Mesenchymal stem cell (in vitro differentiated cells and primary cell): ENCODE measurements at regions not wholly inside any gene's neighbourhood (a gene's known extent, or its start where the extent isn't known, plus 50 kb on each side); places are given as distances from the start of the nearest gene placed in this dataset.

Source experiments
- DNase-seq: peaks from one replicate; pipeline ENCODE4 v3.0.0-alpha.2; 2013
- H2AFZ ChIP-seq: one replicate; pipeline ENCODE4 v1.6.1; 2013; ENCODE audit warnings: low read depth, mild to moderate bottlenecking, control low read depth, inconsistent platforms, low read length, moderate library complexity
- H2AK5ac ChIP-seq: 2 replicates; pipeline ENCODE4 v1.6.1; 2013; ENCODE audit warnings: low read length, moderate library complexity, mild to moderate bottlenecking, inconsistent platforms; ENCODE audit not compliant: severe bottlenecking
- H2BK120ac ChIP-seq: one replicate; pipeline ENCODE4 v1.6.1; 2013; ENCODE audit warnings: low read depth, mild to moderate bottlenecking, inconsistent platforms, low read length, moderate library complexity
- H2BK12ac ChIP-seq, 2 experiments: one replicate each; pipeline ENCODE4 v1.6.1; 2013; ENCODE audit warnings: inconsistent platforms in 2 of 2, low read length in 2 of 2, mild to moderate bottlenecking in 2 of 2, moderate library complexity in 2 of 2, control low read depth in 1 of 2
- H2BK15ac ChIP-seq: one replicate; pipeline ENCODE4 v1.6.1; 2013; ENCODE audit warnings: mild to moderate bottlenecking, low read depth, inconsistent platforms; ENCODE audit not compliant: poor library complexity, severe bottlenecking
- H2BK5ac ChIP-seq: 2 replicates; pipeline ENCODE4 v1.6.1; 2013; ENCODE audit warnings: low read depth, mild to moderate bottlenecking, low read length, control low read depth, inconsistent platforms; ENCODE audit not compliant: poor library complexity, severe bottlenecking
- H3K14ac ChIP-seq, 2 experiments: one replicate each; pipeline ENCODE4 v1.6.1; 2013; ENCODE audit warnings: inconsistent platforms in 2 of 2, low read length in 2 of 2, control low read depth in 1 of 2, mild to moderate bottlenecking in 1 of 2, moderate library complexity in 1 of 2
- H3K18ac ChIP-seq, 2 experiments: one replicate each; pipeline ENCODE4 v1.6.1; 2013; ENCODE audit warnings: inconsistent platforms in 2 of 2, low read length in 2 of 2, control low read depth in 1 of 2, low read depth in 1 of 2, mild to moderate bottlenecking in 1 of 2
- H3K23ac ChIP-seq, 2 experiments: one replicate each; pipeline ENCODE4 v1.6.1; 2013; ENCODE audit warnings: inconsistent platforms in 2 of 2, low read length in 2 of 2, mild to moderate bottlenecking in 2 of 2, moderate library complexity in 2 of 2, control low read depth in 1 of 2
- H3K27ac ChIP-seq: 2 replicates; pipeline ENCODE4 v1.5.1; 2013; ENCODE audit warnings: mild to moderate bottlenecking, moderate library complexity, low read length, control low read depth, inconsistent platforms; ENCODE audit not compliant: poor library complexity, severe bottlenecking
- H3K27me3 ChIP-seq, 2 experiments: 2 replicates each; pipeline versions ENCODE4 v1.6.1 to v1.7.0; 2013; ENCODE audit warnings: low read length in 2 of 2, mild to moderate bottlenecking in 2 of 2, moderate library complexity in 2 of 2, control low read depth in 1 of 2, inconsistent platforms in 1 of 2; ENCODE audit not compliant: control insufficient read depth in 1 of 2, insufficient read depth in 1 of 2
- H3K36me3 ChIP-seq, 2 experiments: 2 replicates each; pipeline versions ENCODE4 v1.6.1 to v1.7.0; 2013; ENCODE audit warnings: low read length in 2 of 2, control low read depth in 1 of 2, inconsistent platforms in 1 of 2, low read depth in 1 of 2, mild to moderate bottlenecking in 1 of 2; ENCODE audit not compliant: insufficient read depth in 2 of 2, control insufficient read depth in 1 of 2
- H3K4ac ChIP-seq, 2 experiments: one replicate each; pipeline ENCODE4 v1.6.1; 2013; ENCODE audit warnings: inconsistent platforms in 2 of 2, low read length in 2 of 2, mild to moderate bottlenecking in 2 of 2, moderate library complexity in 2 of 2, control low read depth in 1 of 2, low read depth in 1 of 2
- H3K4me1 ChIP-seq: 2 replicates; pipeline ENCODE4 v1.6.1; 2013; ENCODE audit warnings: low read depth, low read length, control low read depth; ENCODE audit not compliant: control insufficient read depth, insufficient read depth
- H3K4me2 ChIP-seq: 2 replicates; pipeline ENCODE4 v1.6.1; 2013; ENCODE audit warnings: low read length, mild to moderate bottlenecking, inconsistent platforms; ENCODE audit not compliant: poor library complexity, severe bottlenecking
- H3K4me3 ChIP-seq, 2 experiments: 2 replicates each; pipeline versions ENCODE4 v1.5.1 to v1.7.0; 2013; ENCODE audit warnings: low read length in 2 of 2, mild to moderate bottlenecking in 2 of 2, control low read depth in 1 of 2, low read depth in 1 of 2; ENCODE audit not compliant: insufficient read depth in 1 of 2
- H3K79me1 ChIP-seq: replicated peaks from 2 replicates; pipeline ENCODE4 v1.6.1; 2013; ENCODE audit warnings: mild to moderate bottlenecking, control low read depth, low read length, inconsistent platforms; ENCODE audit not compliant: poor library complexity, severe bottlenecking
- H3K9ac ChIP-seq: 2 replicates; pipeline ENCODE4 v1.7.0; 2013; ENCODE audit warnings: mild to moderate bottlenecking, low read length, moderate library complexity
- H3K9me3 ChIP-seq: 2 replicates; pipeline ENCODE4 v1.7.0; 2013; ENCODE audit warnings: mild to moderate bottlenecking, low read length; ENCODE audit not compliant: control insufficient read depth
- H4K8ac ChIP-seq: one replicate; pipeline ENCODE4 v1.6.1; 2013; ENCODE audit warnings: inconsistent platforms, mild to moderate bottlenecking, low read length, moderate library complexity
- H4K91ac ChIP-seq: one replicate; pipeline ENCODE4 v1.6.1; 2013; ENCODE audit warnings: mild to moderate bottlenecking, low read length, inconsistent platforms
- WGBS: methylation state at CpG from one replicate; pipeline ENCODE4 v1.1.7; 2013; ENCODE audit warnings: mixed read lengths; 5-methylcytosine and 5-hydroxymethylcytosine counted together

DNA sequence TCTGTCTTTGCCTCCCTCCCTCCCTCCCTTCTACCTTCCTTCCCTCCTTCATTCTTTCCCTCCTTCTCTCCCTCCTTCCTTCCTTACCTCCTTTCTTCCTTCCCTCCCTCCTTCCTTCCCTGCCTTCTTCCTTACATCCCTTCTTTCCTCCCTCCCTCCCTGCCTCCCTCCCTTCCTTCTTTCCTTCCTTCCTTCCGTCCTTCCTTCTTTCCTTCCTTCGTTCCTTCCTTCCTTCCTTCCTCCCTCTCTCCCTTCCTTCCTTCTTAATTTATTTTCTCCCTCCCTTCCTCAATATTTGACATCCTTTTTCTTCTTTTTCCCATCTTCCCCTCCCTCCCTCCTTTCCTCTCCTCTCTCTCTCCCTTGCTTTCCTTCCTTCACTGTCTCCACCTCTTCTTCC is 301.8 kb downstream of the GATA3 start:
- Histone ChIP-seq H2BK5ac (no peak overlapping the region), H2AFZ (no peak overlapping the region), H3K4me1 (no peaks in the 10 kb centered on the region), H3K79me1 (no peaks in the 10 kb centered on the region), H3K14ac (no peak overlapping the region), H3K18ac (no peak overlapping the region), H4K8ac (no peak overlapping the region), H2AK5ac (no peak overlapping the region), H2BK15ac (no peak overlapping the region), H2BK120ac (no peak overlapping the region), H3K9me3 (no peaks in the 10 kb centered on the region), H3K4ac (no peak overlapping the region), H3K4me2 (no peak overlapping the region), H3K4me3 (no peak overlapping the region), H3K27me3 (no peaks in the 10 kb centered on the region), H3K27ac (no peak overlapping the region), H3K36me3 (no peaks in the 10 kb centered on the region), H4K91ac (no peak overlapping the region), H2BK12ac (no peak overlapping the region), H3K23ac (no peak overlapping the region), H3K9ac (no peak overlapping the region)
- WGBS: 75% methylated on average over 2 of the region's 2 CpGs
- no peak for DNase-seq

DNA sequence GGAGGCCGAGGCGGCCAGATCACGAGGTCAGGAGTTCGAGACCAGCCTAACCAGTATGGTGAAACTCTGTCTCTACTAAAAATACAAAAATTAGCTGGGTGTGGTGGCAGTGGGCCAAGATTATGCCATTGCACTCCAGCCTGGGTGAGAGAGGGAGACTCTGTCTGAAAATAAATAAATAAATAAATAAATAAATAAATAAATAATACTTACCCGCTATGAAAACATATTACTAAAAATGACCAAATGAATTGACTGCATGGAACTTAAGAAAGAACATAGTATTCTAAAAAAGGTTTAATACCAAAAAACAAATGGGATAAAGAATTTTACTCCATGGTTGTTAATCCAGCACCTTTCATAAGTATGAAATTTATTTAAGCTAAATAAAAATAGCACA is 305.0 kb downstream of the GATA3 start:
- Histone ChIP-seq H3K9me3 (no peaks in the 10 kb centered on the region), H2AK5ac (no peak overlapping the region), H3K4me3 (no peak overlapping the region), H3K36me3 (no peaks in the 10 kb centered on the region), H2BK120ac (no peak overlapping the region), H3K27me3 (no peaks in the 10 kb centered on the region), H3K9ac (no peak overlapping the region), H4K91ac (no peak overlapping the region), H3K27ac (no peak overlapping the region), H2AFZ (no peak overlapping the region), H2BK15ac (no peak overlapping the region), H2BK12ac (no peak overlapping the region), H3K4ac (no peak overlapping the region), H4K8ac (no peak overlapping the region), H3K4me1 (no peaks in the 10 kb centered on the region), H3K23ac (no peak overlapping the region), H3K18ac (no peak overlapping the region), H2BK5ac (no peak overlapping the region), H3K79me1 (no peaks in the 10 kb centered on the region), H3K14ac (no peak overlapping the region), H3K4me2 (no peak overlapping the region)
- no peak for DNase-seq
- WGBS: 88% methylated on average over 3 of the region's 5 CpGs

DNA sequence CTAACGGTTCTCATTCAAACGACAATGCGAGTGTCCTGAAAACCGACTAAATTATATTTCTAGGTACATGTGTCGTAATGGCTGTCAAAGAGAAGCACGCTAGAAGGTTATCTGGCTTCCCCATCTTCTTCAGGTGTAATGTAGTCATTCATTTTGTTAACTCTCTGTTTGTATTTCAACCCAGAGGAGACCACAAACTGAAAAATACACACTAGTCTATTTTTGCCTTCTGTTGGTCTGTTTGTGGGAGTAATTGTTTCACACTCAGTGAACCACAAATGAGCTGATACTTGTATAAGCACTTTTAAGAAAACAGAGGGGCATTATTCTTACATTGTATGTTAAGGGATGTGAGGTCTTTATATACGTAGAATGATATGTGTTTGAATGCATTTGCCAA is 305.9 kb downstream of the GATA3 start:
- H2AFZ ChIP-seq: no peak overlapping the region
- no peak overlapping the region for H2BK120ac ChIP-seq
- no peak overlapping the region for H3K27ac ChIP-seq
- no peaks in the 10 kb centered on the region for H3K9me3 ChIP-seq
- H2BK5ac ChIP-seq: no peak overlapping the region
- no peaks in the 10 kb centered on the region for H3K36me3 ChIP-seq
- no peak overlapping the region for H2AK5ac ChIP-seq
- no peak overlapping the region for H3K14ac ChIP-seq
- H3K4ac ChIP-seq: no peak overlapping the region
- H2BK12ac ChIP-seq: no peak overlapping the region
- no peaks in the 10 kb centered on the region for H3K4me1 ChIP-seq
- H3K79me1 ChIP-seq: no peaks in the 10 kb centered on the region
- H3K18ac ChIP-seq: no peak overlapping the region
- H4K91ac ChIP-seq: no peak overlapping the region
- WGBS: 86% methylated on average over 6 of the region's 7 CpGs
- DNase-seq: no peak
- no peak overlapping the region for H3K23ac ChIP-seq
- no peak overlapping the region for H3K9ac ChIP-seq
- H3K4me3 ChIP-seq: no peak overlapping the region
- H4K8ac ChIP-seq: no peak overlapping the region
- no peak overlapping the region for H3K4me2 ChIP-seq
- no peak overlapping the region for H2BK15ac ChIP-seq
- no peaks in the 10 kb centered on the region for H3K27me3 ChIP-seq

DNA sequence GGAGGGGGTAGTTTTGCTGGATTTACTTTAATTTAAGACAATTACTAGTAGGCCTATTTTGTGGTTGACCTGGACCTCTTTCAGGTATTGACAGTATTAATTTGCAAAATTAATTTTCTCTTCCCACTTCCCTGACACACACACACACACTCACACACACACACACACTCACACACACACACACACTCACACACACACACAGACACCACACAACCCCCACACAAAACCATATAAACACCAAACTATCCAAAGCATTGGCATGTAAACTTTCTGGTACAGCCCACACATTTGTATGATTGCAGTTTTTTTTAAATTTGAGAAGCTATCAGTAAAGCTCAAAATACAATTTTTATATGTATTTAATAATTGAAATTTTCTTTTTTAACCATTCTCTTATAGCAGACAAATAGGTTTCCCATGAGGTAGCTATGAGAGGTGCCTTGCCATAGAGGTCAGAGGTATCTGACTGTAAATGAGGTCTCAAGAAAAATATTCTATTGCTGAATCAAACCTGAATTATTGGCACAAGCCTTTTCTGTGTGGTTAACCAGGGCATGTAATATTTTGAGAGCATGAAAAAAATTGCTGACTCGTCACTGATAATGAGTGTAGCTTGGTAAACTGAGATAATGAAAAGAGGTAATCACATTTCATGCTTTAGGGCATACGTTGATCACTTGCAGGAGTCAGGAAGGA is 306.5 kb downstream of the GATA3 start:
- Histone ChIP-seq H3K14ac (no peak overlapping the region), H2BK5ac (no peak overlapping the region), H3K4ac (no peak overlapping the region), H2BK15ac (no peak overlapping the region), H2BK120ac (no peak overlapping the region), H3K27me3 (no peaks in the 10 kb centered on the region), H4K8ac (no peak overlapping the region), H3K18ac (no peak overlapping the region), H4K91ac (no peak overlapping the region), H3K27ac (no peak overlapping the region), H2AFZ (no peak overlapping the region), H3K4me3 (no peak overlapping the region), H3K79me1 (no peaks in the 10 kb centered on the region), H3K9me3 (no peaks in the 10 kb centered on the region), H2BK12ac (no peak overlapping the region), H3K36me3 (no peaks in the 10 kb centered on the region), H3K4me2 (no peak overlapping the region), H3K4me1 (no peaks in the 10 kb centered on the region), H3K23ac (no peak overlapping the region), H3K9ac (no peak overlapping the region), H2AK5ac (no peak overlapping the region)
- DNase-seq: no peak
- WGBS: 65% methylated on average over 2 of the region's 2 CpGs
